Esophagus muscularis mucosa (tissue), 4 donors: ENCODE measurements at regions not wholly inside any gene's neighbourhood (a gene's known extent, or its start where the extent isn't known, plus 50 kb on each side); places are given as distances from the start of the nearest gene placed in this dataset.

Experiments used
- DNase-seq: peaks from one replicate; pipeline ENCODE4 v3.0.0-alpha.2; 2017; ENCODE audit errors: extremely low spot score
- H3K27ac ChIP-seq, 4 donors: fragments of 200-600 bp; sonication (generic); replicated peaks in 1 of 4; 1 replicate in 3 of 4; 2 replicates in 1 of 4; pipeline ENCODE4 v1.5.1; 2016 to 2019; ENCODE audit warnings: mild to moderate bottlenecking in 1 of 4
- H3K27me3 ChIP-seq, 4 donors: fragments of 200-600 bp; sonication (generic); one replicate each; pipeline versions ENCODE4 v1.5.1 to v1.6.0; 2016 to 2019
- H3K36me3 ChIP-seq, 4 donors: fragments of 200-600 bp; sonication (generic); one replicate each; pipeline ENCODE4 v1.5.1; 2016 to 2019
- H3K4me1 ChIP-seq, 4 donors: fragments of 200-600 bp; sonication (generic); one replicate each; pipeline ENCODE4 v1.5.1; 2016 to 2019
- H3K4me3 ChIP-seq, 4 donors: fragments of 200-600 bp; sonication (generic); 1 replicate in 2 of 4; 2 replicates in 2 of 4; pipeline ENCODE4 v1.5.1; 2016 to 2019; ENCODE audit warnings: mild to moderate bottlenecking in 4 of 4, moderate library complexity in 1 of 4
- H3K9me3 ChIP-seq, 4 donors: fragments of 200-600 bp; sonication (generic); 1 replicate in 3 of 4; 2 replicates in 1 of 4; pipeline ENCODE4 v1.5.1; 2016 to 2019
- EP300 ChIP-seq: sonication (generic); formaldehyde crosslinking; IDR thresholded peaks from one replicate; pipeline ENCODE4 v1.6.1; 2017; ENCODE audit warnings: antibody characterized with exemption
- POLR2A ChIP-seq: fragments of 450-650 bp; IDR thresholded peaks from one replicate; pipeline ENCODE4 v1.6.1; 2017; ENCODE audit warnings: antibody characterized with exemption, moderate library complexity, mild to moderate bottlenecking, low read depth
- POLR2AphosphoS5 ChIP-seq, 2 donors: sonication (generic); formaldehyde crosslinking; IDR thresholded peaks; one replicate each; pipeline ENCODE4 v1.6.1; 2017; ENCODE audit warnings: antibody characterized with exemption in 2 of 2
- WGBS: methylation state at CpG from one replicate; pipeline ENCODE4 v1.1.5; 2018; 5-methylcytosine and 5-hydroxymethylcytosine counted together
- intact Hi-C: fragments of 100-400 bp; cut with DNase I; formaldehyde crosslinking; loops from one replicate; pipeline ENCODE4 v1.15.1; 2023
- TF ChIP-seq, protein P1 (sequence below), 3 experiments: fragments of 200-600 bp in 2 of 3; fragments of 450-650 bp in 1 of 3; sonication (generic) in 2 of 3; IDR thresholded peaks; one replicate each; pipeline ENCODE4 v1.5.1; 2017 to 2019; ENCODE audit warnings: antibody characterized with exemption in 3 of 3, mild to moderate bottlenecking in 2 of 3, moderate library complexity in 1 of 3

DNA sequence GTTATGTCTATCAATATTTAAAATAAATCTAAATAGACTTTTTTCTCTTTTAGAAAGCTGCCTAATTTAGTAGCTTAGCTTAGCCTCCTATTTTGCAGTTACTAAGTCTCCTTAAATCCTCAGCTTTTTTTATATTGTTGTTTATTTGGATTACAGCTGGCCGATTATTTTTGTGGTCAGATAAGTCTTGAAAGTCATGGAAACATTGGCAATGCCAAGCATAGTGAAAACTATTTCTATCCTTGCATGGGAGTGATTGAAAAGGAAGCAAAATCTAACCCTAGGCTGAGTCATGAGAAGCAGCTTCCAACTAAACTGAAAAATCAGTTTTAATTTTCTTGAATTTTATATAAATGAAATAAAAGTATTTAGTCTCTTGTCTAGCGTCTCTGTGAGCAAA, 1063.0 kb upstream of the GBE1 start:
- WGBS, result 58% methylated on average over 2 of the region's 2 CpGs
- Histone ChIP-seq H3K27me3 (no peaks in the 10 kb centered on the region), H3K36me3 (no peaks in the 10 kb centered on the region), H3K9me3 (no peaks in the 10 kb centered on the region), H3K4me3 (no peak overlapping the region), H3K27ac (no peak overlapping the region), H3K4me1 (no peaks in the 10 kb centered on the region)
- no peak for DNase-seq
- no peak for TF ChIP-seq POLR2A
- intact Hi-C loops, result no loop called here

DNA sequence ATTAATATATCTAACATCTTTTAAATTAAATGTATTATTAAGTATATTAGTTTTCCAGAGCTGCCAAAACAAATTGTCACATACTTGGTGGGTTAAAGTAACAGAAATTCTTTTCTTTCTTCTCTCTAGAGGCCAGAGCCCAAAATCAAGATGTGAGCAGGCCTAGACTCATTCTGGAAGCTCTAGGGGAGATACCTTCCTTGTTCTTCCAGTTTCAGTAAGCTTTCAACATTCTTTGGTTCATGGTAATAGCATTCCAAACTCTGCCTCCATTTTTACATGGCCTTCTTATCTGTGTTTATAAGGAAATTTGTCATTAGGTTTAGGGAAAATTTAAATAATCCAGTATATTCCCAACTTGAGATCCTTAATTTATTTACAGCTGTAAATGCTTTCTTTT, 1054.6 kb upstream of the GBE1 start:
- H3K9me3 ChIP-seq, result peaks cover 0 to 26% (median 0%) of the 10 kb centered on the region in 4 donors
- DNase-seq, result no peak
- no peaks in the 10 kb centered on the region for H3K36me3 ChIP-seq
- H3K27me3 ChIP-seq, result no peaks in the 10 kb centered on the region
- intact Hi-C loops, result no loop called here
- no peak overlapping the region for H3K4me3 ChIP-seq
- no peaks in the 10 kb centered on the region for H3K4me1 ChIP-seq
- TF ChIP-seq EP300 (no peak), POLR2A (no peak)
- H3K27ac ChIP-seq, result no peak overlapping the region

DNA sequence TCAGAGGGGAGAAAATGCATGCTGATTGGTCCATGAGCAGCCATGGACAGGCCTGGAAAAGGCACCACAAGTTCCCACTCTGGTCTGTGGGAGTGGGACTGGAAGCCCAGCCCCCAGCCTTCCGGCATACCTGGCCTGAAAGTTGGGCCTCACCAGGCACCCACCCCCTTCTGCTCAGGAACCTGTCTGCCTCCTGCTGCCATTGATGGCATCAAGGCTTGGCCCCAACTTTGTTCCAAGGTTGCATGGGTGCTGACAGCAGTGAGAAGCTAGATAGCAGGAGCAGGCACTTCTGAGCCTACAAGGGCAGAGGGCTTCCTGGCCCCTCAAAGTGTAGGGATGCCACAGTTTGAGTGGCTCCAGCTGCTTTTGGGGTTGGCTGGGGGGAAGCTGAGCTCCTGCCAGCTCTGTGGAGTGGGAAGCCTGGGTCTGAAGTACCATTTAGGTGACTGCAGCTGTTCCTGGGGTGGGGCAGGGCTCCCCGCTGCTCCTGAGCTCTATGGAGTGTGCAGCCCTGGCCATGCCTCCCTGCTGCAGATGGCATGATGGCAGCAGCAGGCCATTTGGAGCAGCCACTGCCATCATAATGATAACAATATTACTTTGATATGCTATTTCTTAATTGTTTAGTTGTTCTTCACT, 1054.1 kb upstream of the GBE1 start:
- intact Hi-C loops, result no loop called here
- Histone ChIP-seq H3K4me1 (no peaks in the 10 kb centered on the region), H3K36me3 (no peaks in the 10 kb centered on the region), H3K9me3 (peaks cover 0 to 26% (median 0%) of the 10 kb centered on the region in 4 donors), H3K4me3 (no peak overlapping the region), H3K27ac (no peak overlapping the region), H3K27me3 (no peaks in the 10 kb centered on the region)
- TF ChIP-seq, protein P1, sequence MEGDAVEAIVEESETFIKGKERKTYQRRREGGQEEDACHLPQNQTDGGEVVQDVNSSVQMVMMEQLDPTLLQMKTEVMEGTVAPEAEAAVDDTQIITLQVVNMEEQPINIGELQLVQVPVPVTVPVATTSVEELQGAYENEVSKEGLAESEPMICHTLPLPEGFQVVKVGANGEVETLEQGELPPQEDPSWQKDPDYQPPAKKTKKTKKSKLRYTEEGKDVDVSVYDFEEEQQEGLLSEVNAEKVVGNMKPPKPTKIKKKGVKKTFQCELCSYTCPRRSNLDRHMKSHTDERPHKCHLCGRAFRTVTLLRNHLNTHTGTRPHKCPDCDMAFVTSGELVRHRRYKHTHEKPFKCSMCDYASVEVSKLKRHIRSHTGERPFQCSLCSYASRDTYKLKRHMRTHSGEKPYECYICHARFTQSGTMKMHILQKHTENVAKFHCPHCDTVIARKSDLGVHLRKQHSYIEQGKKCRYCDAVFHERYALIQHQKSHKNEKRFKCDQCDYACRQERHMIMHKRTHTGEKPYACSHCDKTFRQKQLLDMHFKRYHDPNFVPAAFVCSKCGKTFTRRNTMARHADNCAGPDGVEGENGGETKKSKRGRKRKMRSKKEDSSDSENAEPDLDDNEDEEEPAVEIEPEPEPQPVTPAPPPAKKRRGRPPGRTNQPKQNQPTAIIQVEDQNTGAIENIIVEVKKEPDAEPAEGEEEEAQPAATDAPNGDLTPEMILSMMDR (IDR thresholded peaks at IDR 0.05), result no peak
- no peak for TF ChIP-seq POLR2A
- no peak for TF ChIP-seq EP300
- TF ChIP-seq POLR2AphosphoS5 (IDR thresholded peaks at IDR 0.05), result no peak
- no peak for DNase-seq
- WGBS, result 100% methylated on average over 2 of the region's 2 CpGs

DNA sequence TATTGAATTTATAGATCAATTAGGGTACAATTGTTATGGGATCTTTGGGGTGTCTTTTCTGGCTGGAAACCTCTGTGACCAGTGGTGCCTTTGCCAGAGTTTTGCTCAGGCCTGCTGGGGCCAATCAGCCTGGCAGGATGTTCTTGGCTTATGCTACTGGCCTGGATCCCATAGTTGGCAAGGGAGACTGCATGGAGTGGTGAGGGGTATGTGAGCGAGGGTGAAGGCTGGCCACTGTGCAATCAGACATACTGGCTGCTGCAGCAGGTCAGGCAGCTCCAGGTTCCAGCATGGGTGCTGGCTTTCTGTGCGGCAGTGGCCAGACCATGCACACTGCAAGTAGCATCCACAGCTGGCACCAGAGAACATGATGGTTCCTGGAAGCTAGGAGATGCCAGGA, 1053.2 kb upstream of the GBE1 start:
- intact Hi-C loops, result no loop called here
- TF ChIP-seq, protein P1 (IDR thresholded peaks at IDR 0.05), result no peak
- no peak overlapping the region for H3K27ac ChIP-seq
- no peak for DNase-seq
- H3K27me3 ChIP-seq, result no peaks in the 10 kb centered on the region
- no peaks in the 10 kb centered on the region for H3K36me3 ChIP-seq
- H3K4me3 ChIP-seq, result no peak overlapping the region
- WGBS, result 50% methylated on average over 1 of the region's 2 CpGs
- no peaks in the 10 kb centered on the region for H3K4me1 ChIP-seq
- peaks cover 0 to 26% (median 0%) of the 10 kb centered on the region in 4 donors for H3K9me3 ChIP-seq

DNA sequence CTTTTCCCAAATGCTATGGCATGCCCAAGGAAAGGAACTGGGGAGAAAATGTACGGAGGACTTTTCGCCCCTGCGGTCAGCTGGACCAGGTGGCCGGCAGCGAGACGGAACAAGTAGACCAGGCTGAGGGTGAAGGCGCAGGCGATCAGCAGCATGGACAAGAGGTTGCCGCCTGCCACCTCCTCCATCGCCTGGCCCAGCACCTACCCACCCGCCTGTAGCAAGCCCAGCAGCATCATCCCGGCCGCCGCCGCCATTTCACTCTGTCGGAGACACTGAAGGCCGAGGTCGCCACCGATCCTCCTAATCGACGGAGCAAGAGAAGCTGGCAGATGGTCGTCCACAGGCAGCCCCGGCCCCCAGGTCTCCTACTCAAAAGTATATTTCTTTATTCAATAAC, 1046.3 kb upstream of the GBE1 start:
- DNase-seq, result no peak
- H3K36me3 ChIP-seq, result no peaks in the 10 kb centered on the region
- no peaks in the 10 kb centered on the region for H3K27me3 ChIP-seq
- H3K9me3 ChIP-seq, result peaks cover 0 to 10% (median 0%) of the 10 kb centered on the region in 4 donors
- no peaks in the 10 kb centered on the region for H3K4me1 ChIP-seq
- TF ChIP-seq EP300 (no peak), POLR2AphosphoS5 (IDR thresholded peaks at IDR 0.05) (no peak), POLR2A (no peak)
- TF ChIP-seq, protein P1 (IDR thresholded peaks at IDR 0.05), result no peak
- no peak overlapping the region for H3K27ac ChIP-seq
- WGBS, result 96% methylated on average over 23 of the region's 23 CpGs
- intact Hi-C loops, result no loop called here
- H3K4me3 ChIP-seq, result no peak overlapping the region

DNA sequence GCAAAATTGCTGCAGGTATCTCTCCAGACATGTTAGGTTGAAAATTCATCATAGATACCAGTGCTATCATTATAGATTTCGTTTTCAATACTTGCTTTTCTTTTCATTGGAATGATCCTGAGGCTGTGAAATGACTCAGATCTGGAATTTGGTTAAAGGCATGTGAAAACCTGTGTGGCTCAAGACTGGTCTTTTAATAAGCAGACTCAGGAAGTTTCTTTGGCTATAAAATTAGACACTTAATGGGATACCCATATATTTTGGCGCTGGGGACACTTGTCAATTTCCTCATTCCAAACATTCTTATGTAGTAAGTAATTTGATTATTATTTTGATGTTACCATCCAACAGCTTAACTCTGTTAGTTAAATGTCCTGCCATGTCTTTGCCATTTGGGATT, 1041.1 kb upstream of the GBE1 start:
- Histone ChIP-seq H3K9me3 (no peaks in the 10 kb centered on the region), H3K4me1 (no peaks in the 10 kb centered on the region)
- 75% methylated on average over 2 of the region's 2 CpGs for WGBS

More for the DNA sequence above, 1041.1 kb upstream of the GBE1 start:
- H3K27me3 ChIP-seq, result no peaks in the 10 kb centered on the region
- no peak overlapping the region for H3K4me3 ChIP-seq
- no peak overlapping the region for H3K27ac ChIP-seq
- H3K36me3 ChIP-seq, result no peaks in the 10 kb centered on the region
- intact Hi-C loops, result no loop called here
- DNase-seq, result no peak
- TF ChIP-seq POLR2A (no peak), POLR2AphosphoS5 (IDR thresholded peaks at IDR 0.05) (no peak), EP300 (no peak)
- TF ChIP-seq, protein P1 (IDR thresholded peaks at IDR 0.05), result no peak
